Skeletal muscle cell (primary cell): ENCODE measurements at regions not wholly inside any gene's neighbourhood (a gene's known extent, or its start where the extent isn't known, plus 50 kb on each side); places are given as distances from the start of the nearest gene placed in this dataset.

Experiments
- DNase-seq: peaks from one replicate; pipeline ENCODE4 v3.0.0-alpha.2; 2010; ENCODE audit warnings: low read depth
- H3K4me3 ChIP-seq: 2 replicates; pipeline ENCODE4 v1.5.1; 2011; ENCODE audit warnings: low read depth, mild to moderate bottlenecking, control low read depth, low read length, moderate library complexity

DNA sequence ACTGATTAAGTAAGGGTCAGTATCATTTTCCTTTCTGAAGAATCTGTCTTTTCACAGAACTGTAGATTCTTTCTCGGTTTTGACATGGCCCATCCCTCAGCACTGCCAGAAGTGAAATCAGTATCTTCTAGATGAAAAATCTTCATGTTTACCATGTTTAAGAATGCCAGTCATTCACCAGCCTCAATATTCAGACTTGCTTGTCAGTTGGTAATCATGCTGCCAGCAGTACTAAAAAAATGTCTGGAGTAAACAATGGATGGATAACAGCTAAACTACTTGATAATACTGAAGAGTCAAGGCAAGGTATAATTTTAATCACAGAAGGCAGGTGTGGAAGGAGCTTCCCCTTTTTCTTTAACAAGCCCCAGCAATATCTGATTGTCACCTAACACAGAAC, 306.8 kb upstream of the DMAC1 start:
- no peak for DNase-seq

DNA sequence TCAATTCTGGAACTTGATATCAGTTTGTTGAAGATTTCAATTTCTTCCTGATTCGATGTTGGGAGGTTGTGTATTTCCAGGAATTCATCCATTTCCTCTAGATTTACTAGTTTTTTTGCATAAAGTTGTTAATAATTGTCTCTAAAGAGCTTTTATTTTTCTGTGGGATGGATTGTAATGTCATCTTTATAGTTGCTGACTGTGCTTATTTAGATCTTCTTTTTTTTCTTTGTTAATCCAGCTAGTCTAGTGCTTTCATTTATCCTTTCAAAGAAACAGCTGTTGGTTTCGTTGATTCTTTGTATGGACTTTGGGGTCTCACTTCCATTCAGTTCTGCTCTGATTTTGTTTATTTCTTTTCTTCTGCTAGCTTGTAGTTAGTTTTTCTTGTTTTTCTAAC, 302.0 kb upstream of the DMAC1 start:
- no peak overlapping the region for H3K4me3 ChIP-seq
- no peak for DNase-seq

More for the DNA sequence above, 306.8 kb upstream of the DMAC1 start:
- H3K4me3 ChIP-seq, result no peak overlapping the region

DNA sequence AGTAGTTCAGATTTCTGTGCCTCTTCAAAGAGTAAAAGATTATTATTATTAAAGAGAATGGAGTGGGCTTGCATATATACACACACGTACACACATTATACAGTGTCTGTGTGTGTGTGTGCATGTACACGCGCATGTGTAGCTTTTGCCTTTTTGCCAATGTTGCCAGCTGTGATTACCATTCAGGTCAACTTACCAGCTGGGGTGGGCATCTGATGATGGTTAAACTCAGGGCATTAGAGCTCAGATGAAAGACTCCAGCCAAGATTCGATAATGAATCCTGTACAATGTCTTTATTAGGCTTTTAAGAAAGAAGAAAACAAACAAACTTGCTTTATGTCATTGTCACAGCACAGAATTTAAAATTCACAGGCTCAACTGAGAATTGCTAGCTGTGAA, 296.5 kb upstream of the DMAC1 start:
- H3K4me3 ChIP-seq, result no peak overlapping the region
- no peak for DNase-seq

DNA sequence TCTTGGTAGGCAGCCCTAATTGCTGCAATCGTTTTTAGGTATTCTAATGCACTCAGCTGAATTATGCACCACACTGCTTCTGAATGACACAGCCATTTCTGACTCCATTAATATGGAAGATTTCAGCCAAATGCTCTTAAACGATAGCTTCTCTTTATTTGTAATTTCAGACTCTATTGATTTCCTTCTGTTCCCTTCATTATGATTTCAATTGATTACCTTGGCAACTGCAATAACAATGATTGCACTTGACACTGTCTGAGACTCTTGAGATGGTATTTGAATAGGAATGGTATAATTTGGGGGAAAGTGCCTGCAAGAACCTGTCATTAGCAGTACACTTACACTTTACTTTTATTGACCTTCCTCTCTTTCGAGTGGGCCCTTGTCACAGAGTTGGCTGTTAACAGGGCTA, 296.1 kb upstream of the DMAC1 start:
- no peak overlapping the region for H3K4me3 ChIP-seq
- DNase-seq, result no peak

DNA sequence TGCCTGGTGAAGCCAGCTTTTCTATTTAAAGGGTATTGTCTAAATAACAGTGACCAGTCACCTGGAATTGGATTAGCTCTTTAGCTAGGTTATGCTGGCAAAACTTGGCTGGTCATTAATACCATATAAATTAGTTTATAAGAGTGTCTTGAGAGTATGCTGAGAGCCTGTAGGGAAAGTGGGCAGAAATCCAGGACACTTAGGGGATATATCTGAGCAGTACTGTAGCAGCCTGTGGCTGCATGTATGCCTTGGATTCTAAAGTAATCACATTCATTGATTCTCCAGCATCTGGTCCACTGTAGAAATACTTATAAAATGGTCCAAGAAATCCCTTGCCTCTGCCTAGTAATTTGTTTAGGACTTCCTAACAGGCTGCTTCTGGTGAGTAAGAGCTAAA, 288.9 kb upstream of the DMAC1 start:
- DNase-seq, result no peak
- H3K4me3 ChIP-seq, result no peak overlapping the region

DNA sequence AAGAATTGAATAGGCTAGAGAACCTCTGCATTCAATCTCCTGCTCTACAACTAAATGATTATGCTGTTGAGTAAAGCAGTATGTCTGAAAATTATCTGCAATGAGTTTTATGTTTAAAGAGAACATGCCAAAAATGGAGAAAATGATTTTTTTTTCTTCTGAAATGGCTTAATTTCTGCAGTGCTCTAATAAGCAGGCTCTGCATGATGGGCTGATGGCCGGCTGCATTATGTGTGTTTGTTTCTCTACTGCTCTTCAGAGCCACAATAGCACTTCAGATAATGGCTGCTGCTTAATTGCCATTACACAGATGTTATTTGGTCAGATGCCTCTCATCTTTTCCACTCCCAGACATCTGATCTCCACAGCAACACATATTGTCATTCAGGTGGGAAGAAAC, 286.4 kb upstream of the DMAC1 start:
- no peak overlapping the region for H3K4me3 ChIP-seq
- no peak for DNase-seq

DNA sequence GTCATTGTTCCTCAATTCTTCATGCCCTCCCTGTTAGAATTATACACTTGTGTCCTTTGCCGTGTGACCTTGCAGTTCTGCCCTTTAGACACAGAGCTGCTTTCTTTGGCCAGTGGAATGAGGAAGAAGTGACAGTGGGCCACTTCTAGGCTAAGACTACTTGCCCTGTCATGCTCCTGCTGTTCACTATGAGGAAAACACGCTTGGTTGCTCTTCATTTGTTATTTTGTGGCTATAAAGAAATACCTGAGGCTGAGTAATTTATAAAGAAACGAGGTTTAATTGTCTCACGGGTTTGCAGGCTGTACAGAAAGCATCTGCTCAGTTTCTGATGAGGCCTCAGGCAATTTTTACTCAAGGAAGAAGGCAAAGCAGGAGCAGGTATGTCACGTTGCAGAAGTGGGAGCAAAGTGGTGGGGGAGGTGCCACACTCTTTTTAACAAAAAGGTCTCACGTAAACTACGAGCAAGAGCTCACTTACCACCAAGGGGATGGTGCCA, 279.1 kb upstream of the DMAC1 start:
- no peak overlapping the region for H3K4me3 ChIP-seq
- no peak for DNase-seq

DNA sequence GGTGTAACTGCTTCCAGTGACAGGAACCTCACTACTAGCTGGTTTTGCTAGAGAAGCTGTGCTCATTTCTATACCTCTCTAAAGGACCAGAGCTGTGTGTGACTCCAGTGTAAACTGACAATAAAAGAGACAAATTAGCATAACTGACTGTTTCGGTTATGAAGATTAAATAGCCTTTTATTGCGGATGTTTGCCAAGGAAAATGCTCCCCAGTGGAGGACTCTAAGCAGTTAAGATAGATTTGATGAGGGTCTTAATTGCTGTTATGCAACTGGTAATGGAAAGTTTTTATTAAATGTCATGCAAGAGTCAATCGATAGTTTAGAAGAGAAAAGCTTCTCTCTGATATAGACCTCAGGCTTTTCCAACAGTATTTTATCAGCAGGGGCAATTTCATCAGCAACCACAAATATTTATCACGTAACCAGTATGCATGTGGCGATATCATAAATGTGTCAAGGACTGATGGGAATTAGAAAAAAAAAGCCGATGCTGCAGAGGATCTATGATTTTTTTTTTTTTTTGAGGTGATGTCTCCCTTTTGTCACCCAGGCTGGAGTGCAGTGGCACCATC, 275.2 kb upstream of the DMAC1 start:
- no peak overlapping the region for H3K4me3 ChIP-seq
- DNase-seq, result no peak

DNA sequence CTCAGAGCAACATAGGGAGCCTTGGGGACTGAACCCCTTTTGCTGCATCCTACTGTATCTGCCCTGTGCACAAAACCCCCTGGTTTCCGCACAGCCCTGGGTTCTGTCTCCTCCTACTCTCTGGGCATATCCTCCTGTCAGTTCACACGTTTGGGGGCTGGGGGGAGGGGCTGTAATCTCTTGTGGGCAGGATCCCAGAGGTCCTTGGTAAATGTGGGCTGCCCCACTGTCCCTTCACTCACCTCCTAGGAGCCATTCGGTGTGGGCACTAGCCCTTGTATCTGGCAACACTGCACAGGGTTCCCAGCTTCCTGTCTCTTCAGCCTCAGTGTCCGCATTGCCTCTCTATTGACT, 271.8 kb upstream of the DMAC1 start:
- DNase-seq, result no peak
- H3K4me3 ChIP-seq, result no peak overlapping the region

DNA sequence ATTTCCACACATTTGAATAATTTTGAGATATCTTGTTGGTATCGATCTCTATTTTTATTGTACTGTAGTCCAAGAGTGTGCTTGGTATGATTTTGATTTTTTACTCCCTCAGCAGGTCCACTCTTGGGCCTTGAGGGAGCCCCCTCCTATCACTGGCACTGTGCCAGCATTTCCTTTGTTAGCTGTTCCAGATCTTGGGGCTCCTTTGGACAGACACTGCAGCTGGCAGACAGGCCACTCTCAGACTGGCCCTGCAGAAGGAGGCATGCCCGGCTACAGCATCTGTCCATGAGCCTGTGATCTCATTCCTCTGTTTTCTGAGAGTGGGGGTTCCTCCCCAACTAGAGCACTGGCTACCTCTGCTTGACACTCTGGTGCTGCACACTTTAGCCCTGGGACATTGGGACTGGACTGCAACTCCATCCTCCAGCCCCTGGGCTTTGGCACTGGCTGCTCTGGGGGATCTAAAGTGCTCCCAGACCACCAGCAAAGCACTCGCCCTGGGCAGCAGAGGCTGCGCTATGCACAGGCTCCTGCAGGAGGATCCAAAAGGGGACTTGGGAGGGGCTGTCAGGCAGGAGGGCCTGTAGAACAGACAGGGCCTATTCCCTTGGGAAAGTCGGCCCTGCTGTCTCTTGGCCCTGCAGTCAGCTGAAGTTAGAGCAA, 271.3 kb upstream of the DMAC1 start:
- H3K4me3 ChIP-seq, result no peak overlapping the region

DNA sequence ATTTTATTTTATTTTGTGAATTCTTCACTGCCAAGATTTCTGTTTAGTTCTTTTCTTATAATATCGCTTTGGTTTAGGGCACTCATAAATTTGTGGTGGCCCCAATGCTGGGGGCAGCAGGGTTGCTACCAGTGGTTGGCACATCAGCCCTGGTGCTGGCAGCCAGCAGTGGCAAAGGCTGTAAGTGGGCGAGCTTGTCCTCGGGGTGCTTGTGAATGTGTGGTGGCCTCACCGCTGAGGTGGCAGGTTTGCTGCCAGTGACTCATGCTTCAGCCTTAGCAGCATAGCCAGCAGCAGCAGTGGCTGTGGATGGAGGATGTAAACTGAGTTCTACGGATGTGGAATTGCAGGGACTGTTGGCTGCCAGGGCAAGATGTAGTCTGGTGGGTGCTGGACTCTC, 262.9 kb upstream of the DMAC1 start:
- H3K4me3 ChIP-seq, result no peak overlapping the region
- DNase-seq, result no peak

More for the DNA sequence above, 271.3 kb upstream of the DMAC1 start:
- no peak for DNase-seq

DNA sequence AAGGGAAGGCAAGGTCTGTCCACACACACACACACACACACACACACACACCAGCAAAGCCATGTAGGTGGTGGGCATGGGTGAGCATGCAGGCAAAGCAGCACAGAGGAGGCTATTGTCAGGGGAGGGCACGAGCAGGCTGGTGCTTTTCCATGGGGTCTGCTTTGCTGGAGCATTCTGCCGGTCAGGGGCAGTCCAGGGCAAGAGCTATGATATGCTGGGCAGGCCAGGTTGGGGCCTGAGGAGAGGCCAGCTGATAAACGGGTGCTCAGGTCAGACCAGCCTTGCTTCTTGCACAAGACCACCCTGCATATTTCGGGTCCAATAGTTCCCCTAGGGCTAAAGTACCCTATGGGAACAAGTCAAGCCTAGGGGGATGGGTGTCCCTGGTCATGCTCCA, 253.9 kb upstream of the DMAC1 start:
- no peak overlapping the region for H3K4me3 ChIP-seq
- DNase-seq, result no peak

DNA sequence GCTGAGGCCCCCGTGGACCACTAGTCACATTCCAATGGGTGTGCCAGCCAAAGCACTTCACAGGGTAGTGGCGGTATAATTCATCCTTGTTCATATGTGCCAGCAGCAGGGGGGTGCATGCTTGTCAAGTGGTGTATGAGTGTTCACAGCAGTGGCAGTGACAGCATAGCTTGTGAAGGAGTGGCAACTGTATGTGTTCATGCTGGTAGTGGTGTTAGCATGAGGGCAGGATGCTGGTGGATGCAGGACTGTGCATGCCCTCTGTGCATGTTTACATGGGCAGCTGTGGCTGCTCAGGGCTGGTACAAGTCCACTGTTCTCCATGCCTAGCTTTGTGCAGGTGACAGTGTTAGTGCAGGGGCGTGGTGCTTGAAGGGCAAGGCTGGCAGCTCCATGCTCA, 253.4 kb upstream of the DMAC1 start:
- H3K4me3 ChIP-seq, result no peak overlapping the region
- no peak for DNase-seq

DNA sequence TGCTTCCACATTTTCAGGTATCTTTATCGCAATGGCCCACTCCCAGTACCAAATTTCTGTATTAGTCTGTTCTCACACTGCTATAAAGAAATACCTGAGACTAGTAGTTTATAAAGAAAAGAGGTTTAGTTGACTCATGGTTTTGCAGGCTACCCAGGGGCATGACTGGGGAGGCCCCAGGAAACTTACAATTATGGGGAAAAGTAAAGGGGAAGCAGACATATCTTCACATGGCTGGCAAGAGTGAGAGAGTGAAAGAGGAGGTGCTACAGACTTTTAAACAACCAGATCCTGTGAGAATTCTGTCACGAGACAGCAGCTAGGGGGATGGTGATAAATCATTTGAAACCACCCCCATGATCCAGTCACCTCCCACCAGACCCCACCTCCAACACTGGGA, 238.2 kb upstream of the DMAC1 start:
- no peak overlapping the region for H3K4me3 ChIP-seq
- no peak for DNase-seq

DNA sequence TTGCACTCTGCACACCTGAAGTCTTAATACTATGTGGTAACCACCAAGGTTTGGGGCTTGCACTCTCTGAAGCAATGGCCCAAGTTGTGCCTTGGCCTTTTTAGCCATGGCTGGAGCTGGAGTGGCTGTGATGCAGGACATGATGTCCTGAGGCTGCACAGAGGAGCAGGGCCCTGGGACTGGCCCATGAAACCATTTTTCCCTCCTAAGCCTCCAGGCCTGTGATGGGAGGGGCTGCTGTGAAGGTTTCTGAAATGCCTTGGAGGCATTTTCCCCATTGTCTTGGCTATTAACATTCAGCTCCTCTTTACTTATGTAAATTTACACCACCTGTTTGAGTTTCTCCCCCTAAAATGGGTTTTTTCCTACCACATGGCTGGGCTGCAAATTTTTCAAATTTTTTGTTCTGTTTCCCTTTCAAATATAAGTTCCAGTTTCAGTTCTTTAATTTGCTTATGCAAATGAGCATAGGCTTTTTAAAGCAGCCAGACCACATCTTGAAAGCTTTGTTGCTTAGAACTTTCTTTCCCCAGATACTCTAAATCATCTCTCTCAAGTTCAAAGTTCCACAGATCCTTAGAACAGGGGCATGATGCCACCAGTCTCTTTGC, 237.4 kb upstream of the DMAC1 start:
- H3K4me3 ChIP-seq, result no peak overlapping the region
- DNase-seq, result no peak

DNA sequence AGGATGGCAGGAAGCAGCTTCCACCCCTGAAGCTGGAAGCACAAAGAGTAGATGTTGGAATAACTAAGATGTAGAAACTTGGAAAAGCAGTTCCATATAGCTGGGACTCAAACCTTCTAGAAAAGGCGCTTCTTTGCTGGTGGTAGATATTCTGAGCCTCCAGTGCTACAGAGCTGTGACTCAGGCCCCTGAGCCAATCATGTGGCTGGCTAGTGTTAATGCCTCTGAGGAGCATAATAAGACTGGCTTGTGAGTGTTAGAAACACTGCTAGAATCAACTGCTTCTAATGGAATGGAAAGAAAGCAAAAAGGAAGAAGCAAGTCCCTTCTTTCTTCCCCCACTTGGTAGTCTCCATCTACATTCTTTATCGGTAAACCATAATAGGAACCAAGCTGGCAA, 234.2 kb upstream of the DMAC1 start:
- H3K4me3 ChIP-seq, result no peak overlapping the region
- no peak for DNase-seq

DNA sequence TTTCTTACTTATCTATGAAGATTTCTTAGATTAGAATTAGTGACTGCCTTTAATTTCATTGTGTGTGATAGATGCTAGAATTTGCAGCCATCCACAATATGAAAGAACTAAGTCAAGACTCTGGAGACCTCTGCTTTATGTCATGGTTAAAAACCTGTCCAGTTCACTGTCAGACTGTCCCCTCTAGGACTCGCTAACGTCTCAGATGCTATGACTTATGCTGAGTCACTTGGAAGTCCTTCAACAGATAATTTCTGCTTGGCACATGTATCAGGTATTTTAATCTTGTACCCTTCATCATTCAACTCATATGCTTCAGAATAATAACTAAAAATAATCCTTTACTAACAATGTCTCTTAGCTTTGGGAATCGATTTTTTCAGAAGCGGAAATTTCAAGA, 230.5 kb upstream of the DMAC1 start:
- DNase-seq, result no peak
- no peak overlapping the region for H3K4me3 ChIP-seq

DNA sequence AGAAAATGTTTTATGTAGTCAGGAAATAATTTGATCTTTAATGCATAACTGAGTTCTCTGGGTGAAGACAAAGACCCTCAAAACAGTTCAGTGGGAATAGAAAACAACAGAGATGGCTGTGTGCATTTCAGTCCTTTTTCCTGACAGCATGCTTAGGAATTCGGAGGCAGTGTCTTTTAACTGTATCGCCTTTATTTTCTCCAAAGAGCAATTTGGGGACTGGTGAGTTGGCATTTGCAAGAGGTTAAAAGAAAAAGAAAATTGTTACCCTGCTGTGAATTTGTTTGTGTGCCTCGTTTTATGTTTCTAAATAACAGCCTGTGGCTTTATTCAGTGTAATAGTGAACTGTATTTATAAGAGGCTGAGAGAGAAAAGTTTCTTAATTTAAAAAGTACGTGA, 227.8 kb upstream of the DMAC1 start:
- no peak for DNase-seq
- H3K4me3 ChIP-seq, result no peak overlapping the region

DNA sequence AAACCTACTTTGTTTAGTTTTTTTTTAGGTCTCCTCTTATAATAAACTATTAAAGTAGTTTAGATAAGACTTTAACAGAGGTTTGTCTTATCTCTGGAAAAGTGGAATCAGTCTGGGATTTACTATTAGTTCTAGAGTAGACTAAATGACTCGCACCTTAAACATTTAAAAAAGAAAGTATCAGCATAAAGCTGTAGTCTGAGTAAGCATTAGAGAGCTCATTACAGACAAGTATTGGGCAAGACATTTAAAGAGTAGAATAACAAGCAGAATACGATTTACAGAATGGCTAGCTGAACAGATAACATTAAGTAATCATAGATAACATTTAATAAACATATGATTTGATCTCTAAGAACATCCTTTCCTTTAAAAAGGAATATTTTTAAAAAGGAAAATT, 226.0 kb upstream of the DMAC1 start:
- DNase-seq, result peak; percentile 4
- no peak overlapping the region for H3K4me3 ChIP-seq

DNA sequence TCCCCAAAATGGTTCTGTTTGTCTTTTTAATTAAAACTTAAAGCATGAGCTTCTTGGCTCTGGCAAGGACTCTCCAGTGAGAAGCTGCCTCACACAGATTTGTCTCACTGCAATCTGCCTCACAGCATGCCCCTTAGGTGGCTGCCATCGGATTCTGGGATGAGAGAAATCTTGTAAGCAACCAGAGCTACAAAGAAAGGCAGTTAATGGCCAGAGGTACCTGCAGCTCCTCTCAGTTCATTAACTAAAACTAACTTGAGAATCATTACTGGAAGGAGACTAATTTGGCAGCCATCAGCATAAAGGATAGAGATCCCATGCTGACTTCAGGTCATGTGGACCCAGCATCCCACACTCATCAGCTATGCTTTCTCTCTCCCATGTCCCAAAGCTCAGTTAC, 220.6 kb upstream of the DMAC1 start:
- no peak for DNase-seq
- H3K4me3 ChIP-seq, result no peak overlapping the region

DNA sequence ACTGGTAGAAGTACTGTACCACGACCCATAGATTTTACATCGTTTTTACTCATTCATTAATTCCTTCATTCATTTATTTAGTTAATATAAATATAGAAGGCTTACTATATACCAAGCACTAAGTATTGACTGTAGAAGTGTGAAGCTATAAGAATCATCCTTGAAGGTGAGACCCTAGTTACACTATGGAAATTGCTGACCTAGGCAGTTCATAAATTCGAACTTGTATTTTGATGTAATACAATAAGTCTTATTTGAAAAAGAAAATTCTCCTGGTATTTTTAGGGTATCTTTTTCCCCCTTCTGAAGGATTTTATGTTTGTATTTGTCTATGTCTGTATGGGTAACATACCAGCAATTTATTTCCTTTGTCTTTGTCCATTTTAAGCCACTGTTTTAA, 220.1 kb upstream of the DMAC1 start:
- H3K4me3 ChIP-seq, result no peak overlapping the region
- DNase-seq, result no peak
